HCT116 (cell line): ENCODE measurements at regions not wholly inside any gene's neighbourhood (a gene's known extent, or its start where the extent isn't known, plus 50 kb on each side); places are given as distances from the start of the nearest gene placed in this dataset.

Experiments used
- EZH2 ChIP-seq: fragments of 200-600 bp; sonication (generic); IDR thresholded peaks from 2 replicates; pipeline ENCODE4 v1.6.1; 2017; ENCODE audit warnings: antibody characterized with exemption, mixed run types
- EZH2phosphoT487 ChIP-seq: fragments of 200-600 bp; IDR thresholded peaks from 2 replicates; pipeline ENCODE4 v1.6.1; 2018; ENCODE audit warnings: antibody characterized with exemption, borderline replicate concordance
- POLR2A ChIP-seq: IDR thresholded peaks from 2 replicates; pipeline ENCODE4 v1.7.0; 2011; ENCODE audit warnings: borderline replicate concordance; ENCODE audit not compliant: insufficient read depth, insufficient read length; ENCODE audit errors: extremely low read depth
- RAD21 ChIP-seq: IDR thresholded peaks from 2 replicates; pipeline ENCODE4 v1.6.1; 2012; ENCODE audit warnings: low read depth, mild to moderate bottlenecking
- SP1 ChIP-seq: IDR thresholded peaks from 2 replicates; pipeline ENCODE4 v1.6.1; 2012; ENCODE audit warnings: low read depth
- TCF7L2 ChIP-seq: IDR thresholded peaks from 2 replicates; pipeline ENCODE4 v1.7.0; 2011; ENCODE audit warnings: borderline replicate concordance, inconsistent platforms; ENCODE audit not compliant: insufficient read depth, insufficient read length; ENCODE audit errors: extremely low read depth
- ZFX ChIP-seq: fragments of 450-650 bp; IDR thresholded peaks from 2 replicates; pipeline ENCODE4 v1.6.1; 2017
- ZNF274 ChIP-seq: fragments of 200-500 bp; sonication (Bioruptor generic); IDR thresholded peaks from 2 replicates; pipeline ENCODE4 v1.6.1; 2014; ENCODE audit warnings: mild to moderate bottlenecking, low read depth, low read length, inconsistent platforms
- TF ChIP-seq, protein P1 (sequence below), 3 experiments: fragments of 200-600 bp in 1 of 3; sonication (generic) in 1 of 3; IDR thresholded peaks in 2 of 3; conservative IDR thresholded peaks in 1 of 3; 2 replicates each; pipeline ENCODE4 v1.5.1; 2012 to 2017; ENCODE audit warnings: low read depth in 2 of 3, low read length in 2 of 3, antibody characterized with exemption in 1 of 3, borderline replicate concordance in 1 of 3, control low read depth in 1 of 3, mild to moderate bottlenecking in 1 of 3, mixed read lengths in 1 of 3, mixed run types in 1 of 3, moderate library complexity in 1 of 3; ENCODE audit not compliant: insufficient read depth in 1 of 3
- TF ChIP-seq, protein P2 (sequence below): IDR thresholded peaks from 2 replicates; pipeline ENCODE4 v1.6.1; 2012; ENCODE audit warnings: low read depth
- TF ChIP-seq, protein P3 (sequence below): IDR thresholded peaks from 2 replicates; pipeline ENCODE4 v1.6.1; 2012

DNA sequence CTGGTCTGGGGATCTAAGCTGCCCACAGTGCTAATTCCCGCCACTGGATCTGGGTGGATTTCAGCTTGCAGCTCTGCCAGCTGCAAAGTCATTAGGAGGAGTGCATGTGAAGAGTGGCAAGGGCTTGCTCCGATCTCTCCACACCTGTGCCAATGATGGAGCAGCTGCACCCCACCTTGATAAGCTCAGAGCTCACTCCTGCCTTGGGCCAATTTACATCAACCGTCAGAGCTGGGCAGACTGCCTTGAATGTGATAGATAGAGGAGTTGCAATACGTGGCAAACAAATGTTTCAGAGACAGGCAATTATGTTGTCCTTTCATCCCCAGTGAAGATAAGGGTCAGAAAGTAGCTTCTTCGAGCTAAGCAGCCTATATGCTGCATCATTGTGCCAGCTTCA lies 379.9 kb downstream of the SH2D4B start:
- TF ChIP-seq EZH2 (no peak), ZFX (no peak), RAD21 (no peak), ZNF274 (no peak), SP1 (no peak), EZH2phosphoT487 (no peak), POLR2A (no peak), TCF7L2 (no peak)
- TF ChIP-seq, protein P1, sequence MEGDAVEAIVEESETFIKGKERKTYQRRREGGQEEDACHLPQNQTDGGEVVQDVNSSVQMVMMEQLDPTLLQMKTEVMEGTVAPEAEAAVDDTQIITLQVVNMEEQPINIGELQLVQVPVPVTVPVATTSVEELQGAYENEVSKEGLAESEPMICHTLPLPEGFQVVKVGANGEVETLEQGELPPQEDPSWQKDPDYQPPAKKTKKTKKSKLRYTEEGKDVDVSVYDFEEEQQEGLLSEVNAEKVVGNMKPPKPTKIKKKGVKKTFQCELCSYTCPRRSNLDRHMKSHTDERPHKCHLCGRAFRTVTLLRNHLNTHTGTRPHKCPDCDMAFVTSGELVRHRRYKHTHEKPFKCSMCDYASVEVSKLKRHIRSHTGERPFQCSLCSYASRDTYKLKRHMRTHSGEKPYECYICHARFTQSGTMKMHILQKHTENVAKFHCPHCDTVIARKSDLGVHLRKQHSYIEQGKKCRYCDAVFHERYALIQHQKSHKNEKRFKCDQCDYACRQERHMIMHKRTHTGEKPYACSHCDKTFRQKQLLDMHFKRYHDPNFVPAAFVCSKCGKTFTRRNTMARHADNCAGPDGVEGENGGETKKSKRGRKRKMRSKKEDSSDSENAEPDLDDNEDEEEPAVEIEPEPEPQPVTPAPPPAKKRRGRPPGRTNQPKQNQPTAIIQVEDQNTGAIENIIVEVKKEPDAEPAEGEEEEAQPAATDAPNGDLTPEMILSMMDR (IDR thresholded peaks at IDR 0.05 in 2 of 3, conservative IDR thresholded peaks at IDR 0.05 in 1 of 3; ENCODE audit: borderline replicate concordance in 1 of 3, insufficient read depth in 1 of 3, low read depth in 2 of 3, low read length in 2 of 3): no peak
- TF ChIP-seq, protein P2, sequence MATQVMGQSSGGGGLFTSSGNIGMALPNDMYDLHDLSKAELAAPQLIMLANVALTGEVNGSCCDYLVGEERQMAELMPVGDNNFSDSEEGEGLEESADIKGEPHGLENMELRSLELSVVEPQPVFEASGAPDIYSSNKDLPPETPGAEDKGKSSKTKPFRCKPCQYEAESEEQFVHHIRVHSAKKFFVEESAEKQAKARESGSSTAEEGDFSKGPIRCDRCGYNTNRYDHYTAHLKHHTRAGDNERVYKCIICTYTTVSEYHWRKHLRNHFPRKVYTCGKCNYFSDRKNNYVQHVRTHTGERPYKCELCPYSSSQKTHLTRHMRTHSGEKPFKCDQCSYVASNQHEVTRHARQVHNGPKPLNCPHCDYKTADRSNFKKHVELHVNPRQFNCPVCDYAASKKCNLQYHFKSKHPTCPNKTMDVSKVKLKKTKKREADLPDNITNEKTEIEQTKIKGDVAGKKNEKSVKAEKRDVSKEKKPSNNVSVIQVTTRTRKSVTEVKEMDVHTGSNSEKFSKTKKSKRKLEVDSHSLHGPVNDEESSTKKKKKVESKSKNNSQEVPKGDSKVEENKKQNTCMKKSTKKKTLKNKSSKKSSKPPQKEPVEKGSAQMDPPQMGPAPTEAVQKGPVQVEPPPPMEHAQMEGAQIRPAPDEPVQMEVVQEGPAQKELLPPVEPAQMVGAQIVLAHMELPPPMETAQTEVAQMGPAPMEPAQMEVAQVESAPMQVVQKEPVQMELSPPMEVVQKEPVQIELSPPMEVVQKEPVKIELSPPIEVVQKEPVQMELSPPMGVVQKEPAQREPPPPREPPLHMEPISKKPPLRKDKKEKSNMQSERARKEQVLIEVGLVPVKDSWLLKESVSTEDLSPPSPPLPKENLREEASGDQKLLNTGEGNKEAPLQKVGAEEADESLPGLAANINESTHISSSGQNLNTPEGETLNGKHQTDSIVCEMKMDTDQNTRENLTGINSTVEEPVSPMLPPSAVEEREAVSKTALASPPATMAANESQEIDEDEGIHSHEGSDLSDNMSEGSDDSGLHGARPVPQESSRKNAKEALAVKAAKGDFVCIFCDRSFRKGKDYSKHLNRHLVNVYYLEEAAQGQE: no peak
- TF ChIP-seq, protein P3, sequence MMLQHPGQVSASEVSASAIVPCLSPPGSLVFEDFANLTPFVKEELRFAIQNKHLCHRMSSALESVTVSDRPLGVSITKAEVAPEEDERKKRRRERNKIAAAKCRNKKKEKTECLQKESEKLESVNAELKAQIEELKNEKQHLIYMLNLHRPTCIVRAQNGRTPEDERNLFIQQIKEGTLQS: no peak
